HepG2 (cell line): ENCODE measurements at regions not wholly inside any gene's neighbourhood (a gene's known extent, or its start where the extent isn't known, plus 50 kb on each side); places are given as distances from the start of the nearest gene placed in this dataset.

ENCODE experiments used
- GABPB1 ChIP-seq: IDR thresholded peaks from 2 replicates; pipeline ENCODE4 v1.6.1; 2016; ENCODE audit warnings: mild to moderate bottlenecking, missing genetic modification reagents, moderate library complexity, missing compliant biosample characterization
- HNRNPK ChIP-seq: fragments of 200-400 bp; formaldehyde crosslinking; IDR thresholded peaks from 2 replicates; pipeline ENCODE4 v1.6.1; 2018; ENCODE audit warnings: low read length, low read depth, moderate library complexity, mild to moderate bottlenecking; ENCODE audit not compliant: poor library complexity, severe bottlenecking
- POLR2A ChIP-seq, 2 experiments: IDR thresholded peaks; 2 replicates each; pipeline ENCODE4 v1.6.1; 2011; ENCODE audit warnings: low read depth in 2 of 2, low read length in 2 of 2, mild to moderate bottlenecking in 1 of 2, moderate library complexity in 1 of 2; ENCODE audit not compliant: insufficient read depth in 1 of 2
- POLR2AphosphoS2 ChIP-seq: IDR thresholded peaks from 2 replicates; pipeline ENCODE4 v1.6.1; 2011; ENCODE audit warnings: low read depth, low read length, improper control_type of control experiment
- SMAD1 ChIP-seq: sonication (generic); formaldehyde crosslinking; IDR thresholded peaks from 2 replicates; pipeline ENCODE4 v1.4.0; 2020; ENCODE audit warnings: missing genetic modification reagents, low read depth, mild to moderate bottlenecking, borderline replicate concordance
- TGIF2 ChIP-seq: IDR thresholded peaks from 2 replicates; pipeline ENCODE4 v1.6.1; 2016; ENCODE audit warnings: control low read depth, missing compliant biosample characterization
- ZFP37 ChIP-seq: sonication (generic); formaldehyde crosslinking; IDR thresholded peaks from 2 replicates; pipeline ENCODE4 v1.4.0; 2020; ENCODE audit warnings: missing genetic modification reagents, borderline replicate concordance
- ZNF224 ChIP-seq: sonication (generic); formaldehyde crosslinking; IDR thresholded peaks from 2 replicates; pipeline ENCODE4 v1.5.0; 2020; ENCODE audit warnings: mild to moderate bottlenecking, missing genetic modification reagents
- ZNF841 ChIP-seq: sonication (generic); formaldehyde crosslinking; IDR thresholded peaks from 2 replicates; pipeline ENCODE4 v1.8.1; 2023; ENCODE audit warnings: missing genetic modification reagents, borderline replicate concordance
- TF ChIP-seq, protein P1 (sequence below): sonication (generic); formaldehyde crosslinking; IDR thresholded peaks from 2 replicates; pipeline ENCODE4 v1.5.1; 2020; ENCODE audit warnings: mild to moderate bottlenecking, missing genetic modification reagents, borderline replicate concordance
- TF ChIP-seq, protein P2 (sequence below): IDR thresholded peaks from 2 replicates; pipeline ENCODE4 v1.6.1; 2018; ENCODE audit warnings: missing genetic modification reagents, mild to moderate bottlenecking, missing compliant biosample characterization
- TF ChIP-seq, protein P3 (sequence below): sonication (generic); formaldehyde crosslinking; IDR thresholded peaks from 2 replicates; pipeline ENCODE4 v1.5.0; 2020; ENCODE audit warnings: mild to moderate bottlenecking, missing genetic modification reagents, moderate library complexity
- TF ChIP-seq, protein P4 (sequence below): sonication (generic); formaldehyde crosslinking; IDR thresholded peaks from 2 replicates; pipeline ENCODE4 v1.4.0; 2020; ENCODE audit warnings: missing genetic modification reagents
- TF ChIP-seq, protein P5 (sequence below): sonication (generic); formaldehyde crosslinking; IDR thresholded peaks from 2 replicates; pipeline ENCODE4 v1.4.0; 2020; ENCODE audit warnings: low read depth, mild to moderate bottlenecking, missing genetic modification reagents

DNA sequence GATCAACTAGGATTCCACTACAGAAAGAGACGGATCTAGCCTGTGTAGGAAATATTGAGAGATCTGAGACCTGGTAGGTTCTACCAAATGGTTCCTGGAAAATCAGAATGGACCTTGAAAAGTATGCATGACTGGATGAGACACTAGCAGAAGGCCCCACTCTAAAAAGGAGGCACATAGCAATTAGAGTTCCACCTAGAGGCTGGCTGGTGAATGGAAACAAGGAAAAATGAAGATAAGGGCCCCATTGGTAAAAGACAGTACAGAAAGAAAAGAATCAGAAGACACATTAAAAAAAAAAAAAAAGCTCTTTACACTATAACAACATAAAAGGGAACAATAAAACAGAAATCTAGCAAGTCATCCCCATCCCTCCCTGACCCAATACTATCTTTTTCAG, 518.5 kb downstream of the NR2F1-AS1 start:
- no peak for TF ChIP-seq HNRNPK
- TF ChIP-seq, protein P1, sequence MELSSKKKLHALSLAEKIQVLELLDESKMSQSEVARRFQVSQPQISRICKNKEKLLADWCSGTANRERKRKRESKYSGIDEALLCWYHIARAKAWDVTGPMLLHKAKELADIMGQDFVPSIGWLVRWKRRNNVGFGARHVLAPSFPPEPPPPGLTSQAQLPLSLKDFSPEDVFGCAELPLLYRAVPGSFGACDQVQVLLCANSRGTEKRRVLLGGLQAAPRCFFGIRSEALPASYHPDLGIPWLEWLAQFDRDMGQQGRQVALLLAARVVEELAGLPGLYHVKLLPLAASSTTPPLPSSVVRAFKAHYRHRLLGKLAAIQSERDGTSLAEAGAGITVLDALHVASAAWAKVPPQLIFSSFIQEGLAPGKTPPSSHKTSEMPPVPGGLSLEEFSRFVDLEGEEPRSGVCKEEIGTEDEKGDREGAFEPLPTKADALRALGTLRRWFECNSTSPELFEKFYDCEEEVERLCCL (CRISPR knock-in tag), result no peak
- no peak for TF ChIP-seq POLR2AphosphoS2
- TF ChIP-seq, protein P2, sequence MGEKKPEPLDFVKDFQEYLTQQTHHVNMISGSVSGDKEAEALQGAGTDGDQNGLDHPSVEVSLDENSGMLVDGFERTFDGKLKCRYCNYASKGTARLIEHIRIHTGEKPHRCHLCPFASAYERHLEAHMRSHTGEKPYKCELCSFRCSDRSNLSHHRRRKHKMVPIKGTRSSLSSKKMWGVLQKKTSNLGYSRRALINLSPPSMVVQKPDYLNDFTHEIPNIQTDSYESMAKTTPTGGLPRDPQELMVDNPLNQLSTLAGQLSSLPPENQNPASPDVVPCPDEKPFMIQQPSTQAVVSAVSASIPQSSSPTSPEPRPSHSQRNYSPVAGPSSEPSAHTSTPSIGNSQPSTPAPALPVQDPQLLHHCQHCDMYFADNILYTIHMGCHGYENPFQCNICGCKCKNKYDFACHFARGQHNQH (CRISPR knock-in tag), result no peak
- TF ChIP-seq ZNF841, result no peak
- TF ChIP-seq, protein P3, sequence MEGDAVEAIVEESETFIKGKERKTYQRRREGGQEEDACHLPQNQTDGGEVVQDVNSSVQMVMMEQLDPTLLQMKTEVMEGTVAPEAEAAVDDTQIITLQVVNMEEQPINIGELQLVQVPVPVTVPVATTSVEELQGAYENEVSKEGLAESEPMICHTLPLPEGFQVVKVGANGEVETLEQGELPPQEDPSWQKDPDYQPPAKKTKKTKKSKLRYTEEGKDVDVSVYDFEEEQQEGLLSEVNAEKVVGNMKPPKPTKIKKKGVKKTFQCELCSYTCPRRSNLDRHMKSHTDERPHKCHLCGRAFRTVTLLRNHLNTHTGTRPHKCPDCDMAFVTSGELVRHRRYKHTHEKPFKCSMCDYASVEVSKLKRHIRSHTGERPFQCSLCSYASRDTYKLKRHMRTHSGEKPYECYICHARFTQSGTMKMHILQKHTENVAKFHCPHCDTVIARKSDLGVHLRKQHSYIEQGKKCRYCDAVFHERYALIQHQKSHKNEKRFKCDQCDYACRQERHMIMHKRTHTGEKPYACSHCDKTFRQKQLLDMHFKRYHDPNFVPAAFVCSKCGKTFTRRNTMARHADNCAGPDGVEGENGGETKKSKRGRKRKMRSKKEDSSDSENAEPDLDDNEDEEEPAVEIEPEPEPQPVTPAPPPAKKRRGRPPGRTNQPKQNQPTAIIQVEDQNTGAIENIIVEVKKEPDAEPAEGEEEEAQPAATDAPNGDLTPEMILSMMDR, result peak; percentile 30; the same call in 1 of the 2 replicates
- no peak for TF ChIP-seq ZNF224 (CRISPR knock-in tag)
- no peak for TF ChIP-seq GABPB1 (CRISPR knock-in tag)
- TF ChIP-seq, protein P4, sequence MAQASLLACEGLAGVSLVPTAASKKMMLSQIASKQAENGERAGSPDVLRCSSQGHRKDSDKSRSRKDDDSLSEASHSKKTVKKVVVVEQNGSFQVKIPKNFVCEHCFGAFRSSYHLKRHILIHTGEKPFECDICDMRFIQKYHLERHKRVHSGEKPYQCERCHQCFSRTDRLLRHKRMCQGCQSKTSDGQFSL, result no peak
- TF ChIP-seq TGIF2, result no peak
- no peak for TF ChIP-seq POLR2A (IDR thresholded peaks at IDR 0.05; ENCODE audit: insufficient read depth in 1 of 2, low read depth in 2 of 2, low read length in 2 of 2)
- no peak for TF ChIP-seq SMAD1 (CRISPR knock-in tag)
- TF ChIP-seq, protein P5, sequence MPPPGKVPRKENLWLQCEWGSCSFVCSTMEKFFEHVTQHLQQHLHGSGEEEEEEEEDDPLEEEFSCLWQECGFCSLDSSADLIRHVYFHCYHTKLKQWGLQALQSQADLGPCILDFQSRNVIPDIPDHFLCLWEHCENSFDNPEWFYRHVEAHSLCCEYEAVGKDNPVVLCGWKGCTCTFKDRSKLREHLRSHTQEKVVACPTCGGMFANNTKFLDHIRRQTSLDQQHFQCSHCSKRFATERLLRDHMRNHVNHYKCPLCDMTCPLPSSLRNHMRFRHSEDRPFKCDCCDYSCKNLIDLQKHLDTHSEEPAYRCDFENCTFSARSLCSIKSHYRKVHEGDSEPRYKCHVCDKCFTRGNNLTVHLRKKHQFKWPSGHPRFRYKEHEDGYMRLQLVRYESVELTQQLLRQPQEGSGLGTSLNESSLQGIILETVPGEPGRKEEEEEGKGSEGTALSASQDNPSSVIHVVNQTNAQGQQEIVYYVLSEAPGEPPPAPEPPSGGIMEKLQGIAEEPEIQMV (CRISPR knock-in tag), result no peak
- no peak for TF ChIP-seq ZFP37 (CRISPR knock-in tag)
